H9 (cell line): ENCODE measurements at regions not wholly inside any gene's neighbourhood (a gene's known extent, or its start where the extent isn't known, plus 50 kb on each side); places are given as distances from the start of the nearest gene placed in this dataset.
A peak's percentile ranks its signal among the peaks of the same experiment; 100 is the strongest.

Source experiments
- DNase-seq: peaks from one replicate; pipeline ENCODE4 v3.0.0-alpha.2; 2017
- H2AFZ ChIP-seq: one replicate; pipeline ENCODE4 v1.6.1; 2013; ENCODE audit warnings: mild to moderate bottlenecking, low read length, control low read depth, moderate library complexity
- H2AK5ac ChIP-seq: 2 replicates; pipeline ENCODE4 v1.6.1; 2013; ENCODE audit warnings: low read length, control low read depth, mixed read lengths; ENCODE audit not compliant: insufficient read length
- H2BK120ac ChIP-seq: one replicate; pipeline ENCODE4 v1.6.1; 2013; ENCODE audit warnings: low read depth, mild to moderate bottlenecking, low read length, control low read depth, inconsistent platforms; ENCODE audit not compliant: poor library complexity, severe bottlenecking
- H2BK12ac ChIP-seq: 2 replicates; pipeline ENCODE4 v1.6.1; 2013; ENCODE audit warnings: low read length, control low read depth, mixed read lengths, low read depth; ENCODE audit not compliant: insufficient read length
- H2BK15ac ChIP-seq: 2 replicates; pipeline ENCODE4 v1.6.1; 2013; ENCODE audit warnings: low read depth, low read length, control low read depth
- H2BK20ac ChIP-seq: one replicate; pipeline ENCODE4 v1.6.1; 2013; ENCODE audit warnings: low read depth, mild to moderate bottlenecking, low read length, control low read depth, inconsistent platforms; ENCODE audit not compliant: poor library complexity, severe bottlenecking
- H2BK5ac ChIP-seq: 2 replicates; pipeline ENCODE4 v1.6.1; 2013; ENCODE audit warnings: low read length, control low read depth, mixed read lengths; ENCODE audit not compliant: insufficient read length
- H3K14ac ChIP-seq: 2 replicates; pipeline ENCODE4 v1.6.1; 2013; ENCODE audit warnings: low read length, control low read depth; ENCODE audit not compliant: insufficient read depth
- H3K18ac ChIP-seq: 2 replicates; pipeline ENCODE4 v1.6.1; 2013; ENCODE audit warnings: low read depth, mild to moderate bottlenecking, mixed read lengths, low read length, control low read depth; ENCODE audit not compliant: insufficient read length
- H3K23ac ChIP-seq: 2 replicates; pipeline ENCODE4 v1.6.1; 2013; ENCODE audit warnings: low read length, control low read depth, mixed read lengths, low read depth; ENCODE audit not compliant: insufficient read length
- H3K23me2 ChIP-seq: 2 replicates; pipeline ENCODE4 v1.6.1; 2013; ENCODE audit warnings: low read depth, mild to moderate bottlenecking, mixed read lengths, low read length, control low read depth; ENCODE audit not compliant: insufficient read length, poor library complexity, severe bottlenecking
- H3K27ac ChIP-seq: 2 replicates; pipeline ENCODE4 v1.5.1; 2013; ENCODE audit warnings: low read length, control low read depth, mixed read lengths, low read depth; ENCODE audit not compliant: insufficient read length
- H3K27me3 ChIP-seq: 2 replicates; pipeline ENCODE4 v1.6.1; 2013; ENCODE audit warnings: low read length, control low read depth, inconsistent platforms; ENCODE audit not compliant: insufficient read depth
- H3K4ac ChIP-seq: 2 replicates; pipeline ENCODE4 v1.6.1; 2013; ENCODE audit warnings: low read depth, mild to moderate bottlenecking, control low read depth, inconsistent platforms, low read length, moderate library complexity
- H3K4me1 ChIP-seq: 2 replicates; pipeline ENCODE4 v1.6.1; 2013; ENCODE audit warnings: low read length, control low read depth, inconsistent platforms; ENCODE audit not compliant: insufficient read depth
- H3K4me2 ChIP-seq: 2 replicates; pipeline ENCODE4 v1.6.1; 2013; ENCODE audit warnings: low read length, control low read depth, mixed read lengths; ENCODE audit not compliant: insufficient read length, insufficient read depth
- H3K56ac ChIP-seq: 2 replicates; pipeline ENCODE4 v1.6.1; 2013; ENCODE audit warnings: low read depth, mild to moderate bottlenecking, mixed read lengths, low read length, control low read depth; ENCODE audit not compliant: insufficient read length
- H3K79me1 ChIP-seq: 2 replicates; pipeline ENCODE4 v1.6.1; 2013; ENCODE audit warnings: low read depth, mild to moderate bottlenecking, moderate library complexity, low read length, control low read depth, inconsistent platforms; ENCODE audit not compliant: insufficient read depth, poor library complexity, severe bottlenecking
- H3K79me2 ChIP-seq: 2 replicates; pipeline ENCODE4 v1.6.1; 2013; ENCODE audit warnings: low read length, control low read depth, inconsistent platforms; ENCODE audit not compliant: insufficient read depth
- H3K9ac ChIP-seq: 2 replicates; pipeline ENCODE4 v1.6.1; 2013; ENCODE audit warnings: low read length, control low read depth, mixed read lengths; ENCODE audit not compliant: insufficient read length; ENCODE audit errors: extremely low read depth
- H3K9me3 ChIP-seq: one replicate; pipeline ENCODE4 v1.6.1; 2013; ENCODE audit warnings: low read depth, low read length, inconsistent platforms; ENCODE audit not compliant: control insufficient read depth
- H3T11ph ChIP-seq: one replicate; pipeline ENCODE4 v1.6.1; 2013; ENCODE audit warnings: mild to moderate bottlenecking, low read length, control low read depth, inconsistent platforms
- H4K20me1 ChIP-seq: one replicate; pipeline ENCODE4 v1.6.1; 2013; ENCODE audit not compliant: control insufficient read depth, insufficient read length, insufficient read depth
- H4K5ac ChIP-seq: 2 replicates; pipeline ENCODE4 v1.6.1; 2013; ENCODE audit warnings: low read depth, mild to moderate bottlenecking, mixed read lengths, low read length, control low read depth; ENCODE audit not compliant: insufficient read length
- H4K8ac ChIP-seq: replicated peaks from 2 replicates; pipeline ENCODE4 v1.6.1; 2013; ENCODE audit warnings: low read length, control low read depth, mixed read lengths, low read depth; ENCODE audit not compliant: insufficient read length
- H4K91ac ChIP-seq: 2 replicates; pipeline ENCODE4 v1.6.1; 2013; ENCODE audit warnings: low read depth, mild to moderate bottlenecking, moderate library complexity, mixed read lengths, low read length, control low read depth; ENCODE audit not compliant: insufficient read length
- H3K27ac Mint-ChIP-seq, 3 experiments: 2 replicates in 2 of 3; 3 replicates in 1 of 3; pipeline ENCODE4 v1.8.0; 2020 to 2021; ENCODE audit warnings: mixed read lengths in 3 of 3, mild to moderate bottlenecking in 1 of 3, moderate library complexity in 1 of 3
- H3K27me3 Mint-ChIP-seq: 2 replicates; pipeline ENCODE4 v1.8.0; 2021; ENCODE audit warnings: low read depth, mild to moderate bottlenecking, moderate library complexity, mixed read lengths
- H3K36me3 Mint-ChIP-seq, 3 experiments: 2 replicates in 2 of 3; 3 replicates in 1 of 3; pipeline ENCODE4 v1.8.0; 2020 to 2021; ENCODE audit warnings: low read depth in 3 of 3, mixed read lengths in 3 of 3; ENCODE audit not compliant: insufficient read depth in 1 of 3
- H3K4me1 Mint-ChIP-seq, 2 experiments: 2 replicates each; pipeline ENCODE4 v1.8.0; 2020; ENCODE audit warnings: mixed read lengths in 2 of 2
- H3K4me3 Mint-ChIP-seq, 2 experiments: 2 replicates in 1 of 2; 3 replicates in 1 of 2; pipeline ENCODE4 v1.8.0; 2020 to 2021; ENCODE audit warnings: mild to moderate bottlenecking in 2 of 2, mixed read lengths in 2 of 2, moderate library complexity in 1 of 2
- H3K9me3 Mint-ChIP-seq, 2 experiments: 2 replicates in 1 of 2; 3 replicates in 1 of 2; pipeline ENCODE4 v1.8.0; 2020; ENCODE audit warnings: mild to moderate bottlenecking in 2 of 2, mixed read lengths in 2 of 2, moderate library complexity in 1 of 2
- WGBS: extraction: QIAGEN DNeasy Blood & Tissue Kit; methylation state at CpG from one replicate; pipeline ENCODE4 v1.1.7; 2013; ENCODE audit warnings: missing lambda C conversion rate, low lambda C conversion rate, mixed read lengths; ENCODE audit not compliant: insufficient read length; ENCODE audit errors: extremely low coverage; 5-methylcytosine and 5-hydroxymethylcytosine counted together
- TF ChIP-seq, protein P1 (sequence below): fragments of 200-600 bp; sonication (generic); conservative IDR thresholded peaks from 3 replicates; pipeline ENCODE4 v1.8.0; 2021; ENCODE audit warnings: antibody characterized with exemption, mild to moderate bottlenecking

DNA sequence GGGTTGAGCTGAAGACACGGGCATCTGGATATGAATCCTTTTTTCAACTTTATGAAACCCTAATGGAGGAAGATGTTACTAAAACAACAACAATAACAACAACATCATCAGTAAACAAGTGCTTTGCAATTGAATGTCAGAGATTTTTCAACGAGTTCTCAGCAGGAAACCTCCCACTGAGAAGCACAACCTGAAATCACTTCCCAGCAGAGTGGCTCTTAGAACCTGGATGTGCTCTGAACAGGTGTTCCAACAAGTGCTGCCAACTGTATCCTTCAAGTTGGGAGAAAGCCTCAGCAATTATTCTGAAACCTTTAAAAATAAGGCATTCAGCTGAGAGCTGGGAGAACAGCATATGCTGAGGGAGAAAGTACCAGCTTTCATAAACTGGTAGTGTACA is 1622.7 kb upstream of the CELF4 start:
- TF ChIP-seq, protein P1, sequence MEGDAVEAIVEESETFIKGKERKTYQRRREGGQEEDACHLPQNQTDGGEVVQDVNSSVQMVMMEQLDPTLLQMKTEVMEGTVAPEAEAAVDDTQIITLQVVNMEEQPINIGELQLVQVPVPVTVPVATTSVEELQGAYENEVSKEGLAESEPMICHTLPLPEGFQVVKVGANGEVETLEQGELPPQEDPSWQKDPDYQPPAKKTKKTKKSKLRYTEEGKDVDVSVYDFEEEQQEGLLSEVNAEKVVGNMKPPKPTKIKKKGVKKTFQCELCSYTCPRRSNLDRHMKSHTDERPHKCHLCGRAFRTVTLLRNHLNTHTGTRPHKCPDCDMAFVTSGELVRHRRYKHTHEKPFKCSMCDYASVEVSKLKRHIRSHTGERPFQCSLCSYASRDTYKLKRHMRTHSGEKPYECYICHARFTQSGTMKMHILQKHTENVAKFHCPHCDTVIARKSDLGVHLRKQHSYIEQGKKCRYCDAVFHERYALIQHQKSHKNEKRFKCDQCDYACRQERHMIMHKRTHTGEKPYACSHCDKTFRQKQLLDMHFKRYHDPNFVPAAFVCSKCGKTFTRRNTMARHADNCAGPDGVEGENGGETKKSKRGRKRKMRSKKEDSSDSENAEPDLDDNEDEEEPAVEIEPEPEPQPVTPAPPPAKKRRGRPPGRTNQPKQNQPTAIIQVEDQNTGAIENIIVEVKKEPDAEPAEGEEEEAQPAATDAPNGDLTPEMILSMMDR = no peak
- Histone ChIP-seq H3K27me3 (no peaks in the 10 kb centered on the region), H3K18ac (no peak overlapping the region), H3K23me2 (no peaks in the 10 kb centered on the region), H3K4me2 (no peak overlapping the region), H2BK120ac (no peak overlapping the region), H4K91ac (no peak overlapping the region), H3K23ac (no peak overlapping the region), H4K8ac (no peak overlapping the region), H3K4me1 (no peaks in the 10 kb centered on the region), H2BK5ac (no peak overlapping the region), H3K79me2 (no peaks in the 10 kb centered on the region), H3T11ph (no peak overlapping the region), H3K79me1 (no peaks in the 10 kb centered on the region), H3K14ac (no peak overlapping the region), H3K9ac (no peak overlapping the region), H2BK15ac (no peak overlapping the region), H2AK5ac (no peak overlapping the region), H3K9me3 (no peaks in the 10 kb centered on the region), H2BK20ac (no peak overlapping the region), H3K4ac (no peak overlapping the region), H3K56ac (no peak overlapping the region), H2AFZ (no peak overlapping the region), H4K5ac (no peak overlapping the region), H4K20me1 (no peaks in the 10 kb centered on the region), H2BK12ac (no peak overlapping the region), H3K27ac (no peak overlapping the region)
- H3K4me3 Mint-ChIP-seq = no peak overlapping the region
- peaks cover 4 to 8% of the 10 kb centered on the region in 2 experiments for H3K4me1 Mint-ChIP-seq
- no peak overlapping the region for H3K27ac Mint-ChIP-seq
- H3K9me3 Mint-ChIP-seq = no peaks in the 10 kb centered on the region
- H3K36me3 Mint-ChIP-seq = no peaks in the 10 kb centered on the region
- DNase-seq = peak; percentile 33
- H3K27me3 Mint-ChIP-seq = no peaks in the 10 kb centered on the region
- WGBS = no CpG with 5 or more reads among the region's 2 CpGs
